Daoy (cell line): ENCODE measurements at regions not wholly inside any gene's neighbourhood (a gene's known extent, or its start where the extent isn't known, plus 50 kb on each side); places are given as distances from the start of the nearest gene placed in this dataset.

Experiments
- DNase-seq: peaks from one replicate; pipeline ENCODE4 v3.0.0-alpha.2; 2015; ENCODE audit warnings: low read depth

- DNase-seq = peak; percentile 86
Observed at GRCh38 chr1:209368864-209369598, 214.5 kb upstream of the CAMK1G start.

- no peak for DNase-seq
Observed at GRCh38 chr1:209370241-209370995, 213.1 kb upstream of the CAMK1G start.

- no peak for DNase-seq
Observed at GRCh38 chr1:209375097-209375496, 208.4 kb upstream of the CAMK1G start.

- DNase-seq = peak; percentile 17
Observed at GRCh38 chr1:209375671-209376365, 207.7 kb upstream of the CAMK1G start.

GRCh38 chr1:209376774-209377173 is 206.7 kb upstream of the CAMK1G start:
- no peak for DNase-seq

- no peak for DNase-seq
Observed at GRCh38 chr1:209377995-209378394, 205.5 kb upstream of the CAMK1G start.

- DNase-seq = no peak
Observed at GRCh38 chr1:209379280-209379679, 204.2 kb upstream of the CAMK1G start.

- DNase-seq = no peak
Observed at GRCh38 chr1:209380420-209380819, 203.1 kb upstream of the CAMK1G start.

GRCh38 chr1:209382231-209383100 is 201.0 kb upstream of the CAMK1G start:
- DNase-seq = no peak

- no peak for DNase-seq
Observed at GRCh38 chr1:209383422-209383821, 200.1 kb upstream of the CAMK1G start.

GRCh38 chr1:209383907-209384709 is 199.4 kb upstream of the CAMK1G start:
- no peak for DNase-seq

- no peak for DNase-seq
Observed at GRCh38 chr1:209384710-209385550, 198.6 kb upstream of the CAMK1G start.

GRCh38 chr1:209386156-209386555 is 197.4 kb upstream of the CAMK1G start:
- DNase-seq = no peak

GRCh38 chr1:209387271-209387968 is 196.1 kb upstream of the CAMK1G start:
- DNase-seq = no peak

- DNase-seq = peak; percentile 57
Observed at GRCh38 chr1:209387969-209388329, 195.6 kb upstream of the CAMK1G start.

GRCh38 chr1:209388358-209388757 is 195.2 kb upstream of the CAMK1G start:
- no peak for DNase-seq

GRCh38 chr1:209389258-209389657 is 194.3 kb upstream of the CAMK1G start:
- DNase-seq = peak; percentile 91

GRCh38 chr1:209389975-209390374 is 193.5 kb upstream of the CAMK1G start:
- no peak for DNase-seq

- no peak for DNase-seq
Observed at GRCh38 chr1:209390764-209391163, 192.8 kb upstream of the CAMK1G start.
